ENCODE measurements at regions not wholly inside any gene's neighbourhood (a gene's known extent, or its start where the extent isn't known, plus 50 kb on each side); places are given as distances from the start of the nearest gene placed in this dataset.

DNA sequence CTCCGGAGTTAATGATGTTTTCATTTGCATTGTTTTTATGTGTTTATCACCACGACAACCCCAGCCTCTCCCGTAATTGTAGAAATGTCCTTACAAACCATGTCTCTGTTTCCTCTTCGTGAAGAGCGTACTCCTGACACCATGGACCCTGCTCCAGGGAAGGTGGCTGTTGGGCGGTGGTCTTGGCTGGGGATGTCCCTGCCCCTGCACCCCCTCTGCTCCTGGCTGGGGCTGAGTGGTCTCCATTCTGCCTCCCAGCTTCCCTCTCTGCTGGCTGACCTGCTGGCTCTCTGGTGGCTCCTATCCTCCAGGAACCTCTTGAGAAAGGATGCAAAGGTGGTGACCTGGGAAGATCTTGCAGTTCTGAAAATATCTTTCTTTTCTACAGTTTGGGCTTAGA lies 81.1 kb downstream of the ASB1 start:
- TF ChIP-seq EP300 (IDR thresholded peaks at IDR 0.05; ENCODE audit: borderline replicate concordance) (no peak), NFIC (IDR thresholded peaks at IDR 0.05) (no peak), TEAD4 (IDR thresholded peaks at IDR 0.05) (no peak)
- TF ChIP-seq, protein P1, sequence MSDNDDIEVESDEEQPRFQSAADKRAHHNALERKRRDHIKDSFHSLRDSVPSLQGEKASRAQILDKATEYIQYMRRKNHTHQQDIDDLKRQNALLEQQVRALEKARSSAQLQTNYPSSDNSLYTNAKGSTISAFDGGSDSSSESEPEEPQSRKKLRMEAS (IDR thresholded peaks at IDR 0.05), result no peak
- TF ChIP-seq, protein P2, sequence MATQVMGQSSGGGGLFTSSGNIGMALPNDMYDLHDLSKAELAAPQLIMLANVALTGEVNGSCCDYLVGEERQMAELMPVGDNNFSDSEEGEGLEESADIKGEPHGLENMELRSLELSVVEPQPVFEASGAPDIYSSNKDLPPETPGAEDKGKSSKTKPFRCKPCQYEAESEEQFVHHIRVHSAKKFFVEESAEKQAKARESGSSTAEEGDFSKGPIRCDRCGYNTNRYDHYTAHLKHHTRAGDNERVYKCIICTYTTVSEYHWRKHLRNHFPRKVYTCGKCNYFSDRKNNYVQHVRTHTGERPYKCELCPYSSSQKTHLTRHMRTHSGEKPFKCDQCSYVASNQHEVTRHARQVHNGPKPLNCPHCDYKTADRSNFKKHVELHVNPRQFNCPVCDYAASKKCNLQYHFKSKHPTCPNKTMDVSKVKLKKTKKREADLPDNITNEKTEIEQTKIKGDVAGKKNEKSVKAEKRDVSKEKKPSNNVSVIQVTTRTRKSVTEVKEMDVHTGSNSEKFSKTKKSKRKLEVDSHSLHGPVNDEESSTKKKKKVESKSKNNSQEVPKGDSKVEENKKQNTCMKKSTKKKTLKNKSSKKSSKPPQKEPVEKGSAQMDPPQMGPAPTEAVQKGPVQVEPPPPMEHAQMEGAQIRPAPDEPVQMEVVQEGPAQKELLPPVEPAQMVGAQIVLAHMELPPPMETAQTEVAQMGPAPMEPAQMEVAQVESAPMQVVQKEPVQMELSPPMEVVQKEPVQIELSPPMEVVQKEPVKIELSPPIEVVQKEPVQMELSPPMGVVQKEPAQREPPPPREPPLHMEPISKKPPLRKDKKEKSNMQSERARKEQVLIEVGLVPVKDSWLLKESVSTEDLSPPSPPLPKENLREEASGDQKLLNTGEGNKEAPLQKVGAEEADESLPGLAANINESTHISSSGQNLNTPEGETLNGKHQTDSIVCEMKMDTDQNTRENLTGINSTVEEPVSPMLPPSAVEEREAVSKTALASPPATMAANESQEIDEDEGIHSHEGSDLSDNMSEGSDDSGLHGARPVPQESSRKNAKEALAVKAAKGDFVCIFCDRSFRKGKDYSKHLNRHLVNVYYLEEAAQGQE (IDR thresholded peaks at IDR 0.05; ENCODE audit: low read depth), result no peak

Measured in Ishikawa (cell line).